Endothelial cell of umbilical vein (primary cell): ENCODE measurements at regions not wholly inside any gene's neighbourhood (a gene's known extent, or its start where the extent isn't known, plus 50 kb on each side); places are given as distances from the start of the nearest gene placed in this dataset.

Experiments used
- BruUV-seq: library from RNA; stranded (reverse); fragments of 400-500 nt; replicated peaks from 2 replicates; lab custom pipeline; 2021; lab: Mats Ljungman, UMichigan
- CTCF ChIA-PET: fragments of 300-600, 350-600 bp; sonication (Branson Sonifier 250); formaldehyde crosslinking; loops from one replicate; lab custom pipeline; 2021; ENCODE audit warnings: antibody characterized with exemption, inconsistent platforms; lab: Charles Lee
- POLR2A ChIA-PET: fragments of 300-600, 350-600 bp; sonication (Branson Sonifier 250); formaldehyde crosslinking; loops from one replicate; lab custom pipeline; 2021; ENCODE audit warnings: antibody characterized with exemption, inconsistent platforms; lab: Charles Lee
- DNase-seq: peaks from one replicate; pipeline ENCODE4 v3.0.0-alpha.2; 2011; ENCODE audit warnings: low read depth, low spot score
- FAIRE-seq: peaks from 2 replicates; lab custom pipeline; 2011; peaks lifted over from hg19 to GRCh38; lab: Jason Lieb, UNC
- H2AFZ ChIP-seq: 2 replicates; pipeline ENCODE4 v1.6.0; 2012; ENCODE audit warnings: low read depth, low read length, control low read depth, inconsistent platforms
- H3K27ac ChIP-seq: 2 replicates; pipeline ENCODE4 v1.5.1; 2011; ENCODE audit warnings: low read depth, mild to moderate bottlenecking, control low read depth, low read length, moderate library complexity; ENCODE audit not compliant: insufficient read depth
- H3K27me3 ChIP-seq, 2 experiments: 2 replicates each; pipeline versions ENCODE4 v1.6.0 to v1.6.1; 2011; ENCODE audit warnings: low read length in 2 of 2, mixed read lengths in 1 of 2; ENCODE audit not compliant: control insufficient read depth in 2 of 2, insufficient read depth in 2 of 2
- H3K36me3 ChIP-seq, 2 experiments: 2 replicates in 1 of 2; 3 replicates in 1 of 2; pipeline ENCODE4 v1.5.1; 2011; ENCODE audit warnings: low read length in 2 of 2, mild to moderate bottlenecking in 1 of 2, moderate library complexity in 1 of 2; ENCODE audit not compliant: control insufficient read depth in 2 of 2, insufficient read depth in 2 of 2; ENCODE audit errors: extremely low read depth in 1 of 2
- H3K4me1 ChIP-seq: 3 replicates; pipeline ENCODE4 v1.5.1; 2011; ENCODE audit warnings: mild to moderate bottlenecking, low read length; ENCODE audit not compliant: control insufficient read depth, insufficient read depth; ENCODE audit errors: extremely low read depth
- H3K4me2 ChIP-seq: 2 replicates; pipeline ENCODE4 v1.6.1; 2011; ENCODE audit warnings: low read length, control low read depth, mixed read lengths; ENCODE audit not compliant: insufficient read depth
- H3K4me3 ChIP-seq, 3 experiments: fragments of 200-600 bp in 1 of 3; sonication (generic), shearing (Covaris generic) in 1 of 3; replicated peaks in 1 of 3; 2 replicates each; pipeline ENCODE4 v1.5.1; 2011 to 2016; ENCODE audit warnings: control low read depth in 3 of 3, low read length in 3 of 3, mild to moderate bottlenecking in 2 of 3, inconsistent platforms in 1 of 3, low read depth in 1 of 3, moderate library complexity in 1 of 3; ENCODE audit not compliant: insufficient read depth in 1 of 3
- H3K79me2 ChIP-seq: 2 replicates; pipeline ENCODE4 v1.6.0; 2012; ENCODE audit warnings: low read length, inconsistent platforms; ENCODE audit not compliant: control insufficient read depth, insufficient read depth
- H3K9ac ChIP-seq: replicated peaks from 2 replicates; pipeline ENCODE3; 2011; ENCODE audit warnings: low read length, control low read depth; ENCODE audit not compliant: insufficient read depth; ENCODE audit errors: extremely low read depth
- H3K9me1 ChIP-seq: replicated peaks from 3 replicates; pipeline ENCODE4 v1.6.0; 2011; ENCODE audit warnings: mild to moderate bottlenecking, low read length; ENCODE audit not compliant: control insufficient read depth, insufficient read depth; ENCODE audit errors: extremely low read depth
- H3K9me3 ChIP-seq: replicated peaks from 2 replicates; pipeline ENCODE4 v1.5.1; 2012; ENCODE audit warnings: low read length, inconsistent platforms; ENCODE audit not compliant: control insufficient read depth, insufficient read depth
- H4K20me1 ChIP-seq: replicated peaks from 2 replicates; pipeline ENCODE3; 2011; ENCODE audit warnings: mild to moderate bottlenecking, low read length; ENCODE audit not compliant: control insufficient read depth, insufficient read depth; ENCODE audit errors: extremely low read depth
- EZH2 ChIP-seq: IDR thresholded peaks from 2 replicates; pipeline ENCODE4 v1.6.1; 2012; ENCODE audit warnings: borderline replicate concordance, low read depth, mild to moderate bottlenecking, moderate library complexity, low read length, inconsistent platforms; ENCODE audit not compliant: severe bottlenecking
- FOS ChIP-seq: IDR thresholded peaks from 2 replicates; pipeline ENCODE4 v1.6.1; 2011; ENCODE audit warnings: mild to moderate bottlenecking, low read length, moderate library complexity, borderline replicate concordance; ENCODE audit not compliant: insufficient read depth
- GATA2 ChIP-seq: IDR thresholded peaks from 2 replicates; pipeline ENCODE4 v1.7.0; 2011; ENCODE audit warnings: low read depth, mild to moderate bottlenecking, moderate library complexity, mixed read lengths, low read length; ENCODE audit not compliant: insufficient read length, insufficient read depth
- JUN ChIP-seq: IDR thresholded peaks from 2 replicates; pipeline ENCODE4 v1.6.1; 2011; ENCODE audit warnings: borderline replicate concordance, low read depth; ENCODE audit not compliant: insufficient read length, insufficient read depth
- MYC ChIP-seq: IDR thresholded peaks from one replicate; pipeline ENCODE4 v1.6.1; 2011; ENCODE audit warnings: mild to moderate bottlenecking, low read depth, low read length
- POLR2A ChIP-seq: IDR thresholded peaks from 2 replicates; pipeline ENCODE4 v1.6.1; 2012; ENCODE audit warnings: low read depth, mild to moderate bottlenecking, control low read depth, low read length
- POLR2AphosphoS5 ChIP-seq: IDR thresholded peaks from 2 replicates; pipeline ENCODE4 v1.6.1; 2012; ENCODE audit warnings: low read depth, mild to moderate bottlenecking, control low read depth, low read length, moderate library complexity; ENCODE audit not compliant: insufficient read depth
- dilution Hi-C: fragments of 300-500 bp; cut with MboI; formaldehyde crosslinking; loops from one replicate; pipeline ENCODE4 v1.15.0; 2019; ENCODE audit warnings: low sequenced_read_pairs; ENCODE audit not compliant: extremely low pct_ligation_motif_present
- intact Hi-C: fragments of 100-400 bp; cut with micrococcal nuclease; formaldehyde crosslinking; loops from one replicate; pipeline ENCODE4 v1.10.0; 2022
- TF ChIP-seq, protein P1 (sequence below), 2 donors: IDR thresholded peaks; 1 replicate in 1 of 2; 2 replicates in 1 of 2; pipeline ENCODE4 v1.5.1; 2011; ENCODE audit warnings: low read length in 2 of 2, mild to moderate bottlenecking in 2 of 2, moderate library complexity in 2 of 2, control low read depth in 1 of 2, inconsistent platforms in 1 of 2, low read depth in 1 of 2; ENCODE audit not compliant: insufficient read depth in 1 of 2; ENCODE audit errors: extremely low read depth in 1 of 2
- TF ChIP-seq, protein P2 (sequence below): IDR thresholded peaks from 2 replicates; pipeline ENCODE4 v1.6.1; 2011; ENCODE audit not compliant: insufficient read depth, insufficient read length

DNA sequence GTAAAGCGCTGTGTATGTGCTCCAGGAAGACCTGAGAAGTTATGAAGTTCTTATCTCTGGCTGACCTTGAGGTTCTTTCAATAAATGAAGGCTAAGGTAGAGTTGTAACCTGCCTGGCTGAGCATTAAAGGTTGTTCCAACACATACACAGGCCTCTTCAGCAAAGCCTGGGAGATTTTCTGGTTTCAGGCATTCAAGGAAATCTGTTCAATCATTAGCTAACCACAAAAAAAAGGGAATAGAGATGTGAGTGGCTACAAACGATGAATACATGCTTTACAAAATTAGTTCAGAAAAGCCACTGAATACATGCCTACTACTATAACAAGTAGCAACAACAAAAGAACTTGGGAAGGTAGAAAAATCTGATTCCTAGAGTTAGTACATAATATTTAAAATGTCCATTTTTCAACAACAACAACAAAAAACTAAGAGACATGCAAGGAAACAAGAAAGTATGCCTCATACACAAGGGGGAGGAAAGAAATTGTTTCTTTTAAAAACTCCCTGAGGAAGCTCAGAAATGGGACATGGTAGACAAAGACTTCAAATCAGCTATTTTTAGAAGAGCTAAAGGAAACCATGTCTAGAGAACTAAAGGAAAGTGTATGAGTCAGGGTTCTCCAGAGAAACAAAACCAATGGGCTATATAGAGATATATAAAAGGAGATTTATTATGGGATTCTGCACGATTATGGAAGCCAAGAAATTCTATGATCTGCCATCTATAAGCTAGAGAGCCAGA lies 191.5 kb upstream of the IPO5 start:
- Histone ChIP-seq H3K27me3 (no peaks in the 10 kb centered on the region), H3K4me3 (no peak overlapping the region), H3K9ac (no peak overlapping the region), H3K4me1 (no peaks in the 10 kb centered on the region), H3K9me1 (no peaks in the 10 kb centered on the region), H4K20me1 (no peaks in the 10 kb centered on the region), H3K36me3 (no peaks in the 10 kb centered on the region), H3K79me2 (no peaks in the 10 kb centered on the region), H3K9me3 (no peaks in the 10 kb centered on the region), H3K4me2 (peak overlapping the region; percentile 2), H2AFZ (no peak overlapping the region), H3K27ac (peak overlapping the region; percentile 18)
- dilution Hi-C loops = no loop called here
- POLR2A ChIA-PET = no interaction called here
- CTCF ChIA-PET = no interaction called here
- BruUV-seq = no TSS peak
- no peak for TF ChIP-seq JUN
- TF ChIP-seq FOS = peak; percentile 28
- no peak for TF ChIP-seq POLR2A
- DNase-seq (peak; percentile 61), FAIRE-seq (no peak)
- intact Hi-C loops = no loop called here

DNA sequence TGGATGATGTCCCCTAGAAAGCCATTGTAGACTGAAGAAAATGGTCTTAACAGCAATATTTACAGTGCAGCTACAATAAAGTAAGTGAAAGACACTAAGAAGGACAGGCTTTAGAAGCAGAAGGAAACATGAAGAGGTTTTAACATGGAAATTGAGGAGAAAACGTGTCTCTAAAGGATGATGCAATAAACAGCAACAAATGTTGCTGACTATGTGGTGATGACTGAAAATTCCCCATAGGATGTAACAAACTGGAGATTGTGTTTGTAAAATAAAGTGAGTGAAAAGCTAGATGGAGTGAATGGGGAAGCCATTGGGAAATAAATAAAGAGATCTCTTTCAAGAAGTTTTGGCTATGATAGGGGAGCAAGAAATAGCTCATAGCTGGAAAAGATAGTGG lies 186.7 kb upstream of the IPO5 start:
- Histone ChIP-seq H2AFZ (no peak overlapping the region), H3K36me3 (no peaks in the 10 kb centered on the region), H4K20me1 (no peaks in the 10 kb centered on the region), H3K27me3 (no peaks in the 10 kb centered on the region), H3K4me3 (no peak overlapping the region), H3K9me1 (no peaks in the 10 kb centered on the region), H3K79me2 (no peaks in the 10 kb centered on the region), H3K4me2 (no peak overlapping the region), H3K27ac (no peak overlapping the region), H3K9me3 (no peaks in the 10 kb centered on the region), H3K4me1 (no peaks in the 10 kb centered on the region), H3K9ac (no peak overlapping the region)
- BruUV-seq = no TSS peak
- intact Hi-C loops (no loop called here), dilution Hi-C loops (no loop called here)
- DNase-seq (no peak), FAIRE-seq (no peak)
- TF ChIP-seq, protein P1, sequence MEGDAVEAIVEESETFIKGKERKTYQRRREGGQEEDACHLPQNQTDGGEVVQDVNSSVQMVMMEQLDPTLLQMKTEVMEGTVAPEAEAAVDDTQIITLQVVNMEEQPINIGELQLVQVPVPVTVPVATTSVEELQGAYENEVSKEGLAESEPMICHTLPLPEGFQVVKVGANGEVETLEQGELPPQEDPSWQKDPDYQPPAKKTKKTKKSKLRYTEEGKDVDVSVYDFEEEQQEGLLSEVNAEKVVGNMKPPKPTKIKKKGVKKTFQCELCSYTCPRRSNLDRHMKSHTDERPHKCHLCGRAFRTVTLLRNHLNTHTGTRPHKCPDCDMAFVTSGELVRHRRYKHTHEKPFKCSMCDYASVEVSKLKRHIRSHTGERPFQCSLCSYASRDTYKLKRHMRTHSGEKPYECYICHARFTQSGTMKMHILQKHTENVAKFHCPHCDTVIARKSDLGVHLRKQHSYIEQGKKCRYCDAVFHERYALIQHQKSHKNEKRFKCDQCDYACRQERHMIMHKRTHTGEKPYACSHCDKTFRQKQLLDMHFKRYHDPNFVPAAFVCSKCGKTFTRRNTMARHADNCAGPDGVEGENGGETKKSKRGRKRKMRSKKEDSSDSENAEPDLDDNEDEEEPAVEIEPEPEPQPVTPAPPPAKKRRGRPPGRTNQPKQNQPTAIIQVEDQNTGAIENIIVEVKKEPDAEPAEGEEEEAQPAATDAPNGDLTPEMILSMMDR (IDR thresholded peaks at IDR 0.05; ENCODE audit: extremely low read depth in 1 of 2, insufficient read depth in 1 of 2, low read depth in 1 of 2, low read length in 2 of 2) = no peak
- TF ChIP-seq EZH2 (no peak), GATA2 (no peak), JUN (no peak), MYC (no peak), FOS (no peak), POLR2A (no peak), POLR2AphosphoS5 (no peak)
- TF ChIP-seq, protein P2, sequence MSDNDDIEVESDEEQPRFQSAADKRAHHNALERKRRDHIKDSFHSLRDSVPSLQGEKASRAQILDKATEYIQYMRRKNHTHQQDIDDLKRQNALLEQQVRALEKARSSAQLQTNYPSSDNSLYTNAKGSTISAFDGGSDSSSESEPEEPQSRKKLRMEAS = no peak
- ChIA-PET CTCF (no interaction called here), POLR2A (no interaction called here)
